Heart left ventricle (tissue), 16 donors: ENCODE measurements at regions not wholly inside any gene's neighbourhood (a gene's known extent, or its start where the extent isn't known, plus 50 kb on each side); places are given as distances from the start of the nearest gene placed in this dataset.

Experiments
- ATAC-seq, 4 donors: fragments of 200-7000 bp; cut with Tn5 transposase; one replicate each; pipeline ENCODE4 v1.9.1; 2020 to 2022; ENCODE audit warnings: moderate library complexity in 4 of 4, mild to moderate bottlenecking in 3 of 4, moderate number of reproducible peaks in 1 of 4
- DNase-seq, 5 donors: peaks; one replicate each; pipeline ENCODE4 v3.0.0-alpha.2; 2020
- H3K27ac ChIP-seq, 12 donors: fragments of 200-600 bp; sonication (generic) in 4 of 12; one replicate each; pipeline versions ENCODE4 v1.5.0 to v1.8.0; 2016 to 2022; ENCODE audit warnings: mild to moderate bottlenecking in 2 of 12
- H3K27me3 ChIP-seq, 9 donors: fragments of 200-600 bp; sonication (generic) in 2 of 9; one replicate each; pipeline versions ENCODE4 v1.5.1 to v1.8.0; 2016 to 2022; ENCODE audit warnings: mild to moderate bottlenecking in 3 of 9
- H3K36me3 ChIP-seq, 9 donors: fragments of 200-600 bp; sonication (generic) in 2 of 9; one replicate each; pipeline versions ENCODE4 v1.5.0 to v1.8.0; 2018 to 2022; ENCODE audit warnings: mild to moderate bottlenecking in 2 of 9
- H3K4me1 ChIP-seq, 12 donors: fragments of 200-600 bp; sonication (generic) in 4 of 12; one replicate each; pipeline versions ENCODE4 v1.5.0 to v1.8.0; 2016 to 2022; ENCODE audit warnings: mild to moderate bottlenecking in 3 of 12
- H3K4me3 ChIP-seq, 12 donors: fragments of 200-600 bp; sonication (generic) in 4 of 12; one replicate each; pipeline versions ENCODE4 v1.5.0 to v1.8.0; 2017 to 2022; ENCODE audit warnings: mild to moderate bottlenecking in 9 of 12, moderate library complexity in 4 of 12
- H3K9me3 ChIP-seq, 12 donors: fragments of 200-600 bp; sonication (generic) in 4 of 12; one replicate each; pipeline versions ENCODE4 v1.5.0 to v1.8.0; 2016 to 2022; ENCODE audit warnings: mild to moderate bottlenecking in 1 of 12
- POLR2A ChIP-seq, 2 donors: fragments of 450-650 bp; IDR thresholded peaks; one replicate each; pipeline ENCODE4 v1.6.1; 2017; ENCODE audit warnings: antibody characterized with exemption in 2 of 2, mild to moderate bottlenecking in 2 of 2, moderate library complexity in 2 of 2
- WGBS, 4 donors: extraction: QIAGEN DNeasy Blood & Tissue Kit in 2 of 4; methylation state at CpG; one replicate each; pipeline versions ENCODE4 v1.1.5 to v1.1.7; 2013 to 2018; 5-methylcytosine and 5-hydroxymethylcytosine counted together
- intact Hi-C, 10 donors: fragments of 100-400 bp; cut with DNase I; formaldehyde crosslinking; loops; one replicate each; pipeline versions ENCODE4 v1.11.1 to v1.14.2; 2022
- TF ChIP-seq, protein P1 (sequence below), 12 donors: fragments of 200-600 bp; sonication (generic) in 4 of 12; IDR thresholded peaks; one replicate each; pipeline versions ENCODE4 v1.5.0 to v1.8.0; 2018 to 2022; ENCODE audit warnings: antibody characterized with exemption in 12 of 12, mild to moderate bottlenecking in 5 of 12
- donor health status: ischemic (EF 13 %, LVEDD 7.1; RV severe dilation, severe dysfunction).
- donor health status: healthy with polysubstance abuse.
- donor health status: DM: no; HTN: yes; CAD: no.
- donor health status: DM: no; HTN: no; CAD: no.
- donor health status: ischemic (EF 25% LVEDD 6.9; RV normal size, moderate dysfunction).
- donor health status: ischemic (EF 25% LVEDD 5.7; RV mildly dilated, moderate dysfunction).
- donor health status: healthy.
- donor health status: DM: yes; HTN: yes; CAD: no.
- donor health status: ischemic (EF 35%, LVEDD 5.7; RV mildly dilated, moderate dysfunction).
- donor health status: nonischemic (EF 11% LVEDD 7.7; RV severe dilation, severe dysfunction).
- donor health status: DM: yes; HTN: yes; CAD: no.
- donor health status: PGD.
- donor health status: ischemic (EF 29% LVEDD 5.4; RV normal size, mild dysfunction).
- donor health status: nonischemic (EF 23%, LVEDD 6.1; RV moderate dilation, normal function).

DNA sequence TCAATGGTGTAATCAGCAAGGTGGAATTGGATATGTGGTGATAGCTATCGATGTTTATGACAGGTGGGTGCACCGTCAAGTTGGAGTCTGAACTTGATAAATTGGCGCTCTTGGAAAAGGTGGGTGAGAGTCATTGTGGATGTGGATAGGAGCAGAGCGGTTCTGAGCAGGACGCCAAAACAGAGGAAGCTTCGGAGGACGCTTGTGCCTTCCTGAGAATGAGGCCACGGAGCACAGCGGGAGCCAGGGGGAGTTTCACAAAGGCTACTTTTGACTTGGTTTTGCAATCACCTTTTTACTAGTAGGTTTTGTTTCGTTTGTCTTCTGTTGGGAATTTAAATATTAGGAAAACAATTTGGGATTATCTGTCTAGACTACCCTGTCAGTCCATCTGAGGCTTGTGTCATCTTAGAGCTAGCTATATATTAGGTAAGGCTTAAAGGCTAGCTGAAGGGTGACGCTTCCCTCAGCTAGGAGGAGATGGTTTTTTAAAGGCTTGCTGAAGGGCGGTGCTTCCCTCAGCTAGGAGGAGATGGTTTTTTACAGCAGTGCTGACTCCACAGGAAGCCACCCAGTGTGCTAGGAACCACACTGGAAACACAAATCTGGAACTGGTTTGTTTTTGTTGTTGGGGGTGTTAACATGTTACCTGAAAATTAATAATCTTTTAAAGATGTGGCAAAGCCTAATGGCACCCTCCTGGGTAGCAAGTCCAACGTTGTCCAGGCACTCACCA, 142.4 kb upstream of the IRX4 start:
- peaks cover 0 to 4% (median 0%) of the 10 kb centered on the region in 12 donors for H3K9me3 ChIP-seq
- H3K36me3 ChIP-seq = no peaks in the 10 kb centered on the region
- ATAC-seq (no peak), DNase-seq (no peak)
- no peak overlapping the region for H3K4me3 ChIP-seq
- WGBS, 4 donors = 75 to 78% (median 77%) methylated on average over 13 of the region's 13 CpGs
- intact Hi-C loops = no loop called here
- TF ChIP-seq POLR2A (IDR thresholded peaks at IDR 0.05) = no peak
- TF ChIP-seq, protein P1, sequence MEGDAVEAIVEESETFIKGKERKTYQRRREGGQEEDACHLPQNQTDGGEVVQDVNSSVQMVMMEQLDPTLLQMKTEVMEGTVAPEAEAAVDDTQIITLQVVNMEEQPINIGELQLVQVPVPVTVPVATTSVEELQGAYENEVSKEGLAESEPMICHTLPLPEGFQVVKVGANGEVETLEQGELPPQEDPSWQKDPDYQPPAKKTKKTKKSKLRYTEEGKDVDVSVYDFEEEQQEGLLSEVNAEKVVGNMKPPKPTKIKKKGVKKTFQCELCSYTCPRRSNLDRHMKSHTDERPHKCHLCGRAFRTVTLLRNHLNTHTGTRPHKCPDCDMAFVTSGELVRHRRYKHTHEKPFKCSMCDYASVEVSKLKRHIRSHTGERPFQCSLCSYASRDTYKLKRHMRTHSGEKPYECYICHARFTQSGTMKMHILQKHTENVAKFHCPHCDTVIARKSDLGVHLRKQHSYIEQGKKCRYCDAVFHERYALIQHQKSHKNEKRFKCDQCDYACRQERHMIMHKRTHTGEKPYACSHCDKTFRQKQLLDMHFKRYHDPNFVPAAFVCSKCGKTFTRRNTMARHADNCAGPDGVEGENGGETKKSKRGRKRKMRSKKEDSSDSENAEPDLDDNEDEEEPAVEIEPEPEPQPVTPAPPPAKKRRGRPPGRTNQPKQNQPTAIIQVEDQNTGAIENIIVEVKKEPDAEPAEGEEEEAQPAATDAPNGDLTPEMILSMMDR (IDR thresholded peaks at IDR 0.05) = no peak
- H3K27ac ChIP-seq = no peak overlapping the region
- peaks cover 0 to 4% (median 0%) of the 10 kb centered on the region in 9 donors for H3K27me3 ChIP-seq
- no peaks in the 10 kb centered on the region for H3K4me1 ChIP-seq

DNA sequence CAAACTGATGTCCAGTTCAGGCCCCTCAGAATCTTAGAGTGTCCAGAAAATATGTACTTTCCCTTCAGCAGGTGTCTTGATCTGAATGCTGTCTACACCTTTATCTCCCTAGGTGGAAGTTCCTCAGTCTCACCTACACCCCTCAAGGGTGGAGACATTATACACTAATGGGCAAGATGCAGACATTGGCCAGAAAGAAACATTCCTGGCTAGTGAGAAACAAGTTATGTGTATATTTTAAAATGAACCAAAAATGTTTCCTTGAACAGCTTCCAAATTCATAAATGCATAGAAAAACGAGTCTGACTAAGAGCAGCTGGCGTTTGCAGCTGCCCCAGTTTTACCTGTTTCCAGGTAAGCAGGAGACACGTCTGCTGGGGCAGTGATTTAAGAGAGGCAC, 140.5 kb upstream of the IRX4 start:
- no peak for ATAC-seq
- Histone ChIP-seq H3K9me3 (peaks cover 0 to 4% (median 0%) of the 10 kb centered on the region in 12 donors), H3K4me1 (no peaks in the 10 kb centered on the region), H3K27me3 (peaks cover 0 to 4% (median 0%) of the 10 kb centered on the region in 9 donors), H3K4me3 (no peak overlapping the region), H3K36me3 (no peaks in the 10 kb centered on the region), H3K27ac (no peak overlapping the region)
- 61 to 72% (median 66%) methylated on average over 3 of the region's 3 CpGs for whole genome bisulfite sequencing, 4 donors
- TF ChIP-seq, protein P1 (IDR thresholded peaks at IDR 0.05) = no peak
- TF ChIP-seq POLR2A (IDR thresholded peaks at IDR 0.05) = no peak
- intact Hi-C loops = no loop called here
- DNase-seq = no peak

DNA sequence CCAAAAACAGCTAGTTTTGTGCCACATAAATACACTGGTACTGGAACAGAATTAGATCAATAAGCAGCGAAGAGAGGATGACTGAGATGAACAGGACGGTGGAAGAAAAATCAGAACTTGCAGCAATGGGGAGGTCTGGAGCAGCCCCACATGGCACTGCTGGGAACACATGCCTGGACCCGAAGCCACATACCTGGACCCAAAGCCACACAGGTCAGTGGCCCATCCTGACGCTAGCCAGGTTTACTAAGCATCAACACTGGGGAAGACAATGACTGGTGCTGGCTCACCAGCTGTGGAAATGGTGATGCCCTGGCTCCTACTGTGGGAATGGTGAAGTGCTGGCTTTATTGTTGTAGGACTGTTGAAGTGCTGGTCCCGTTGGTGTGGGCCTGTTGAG, 139.7 kb upstream of the IRX4 start:
- 83 to 90% (median 88%) methylated on average over 4 to 5 of the region's 5 CpGs for WGBS, 4 donors
- peaks cover 0 to 4% (median 0%) of the 10 kb centered on the region in 12 donors for H3K9me3 ChIP-seq
- no peaks in the 10 kb centered on the region for H3K4me1 ChIP-seq
- H3K36me3 ChIP-seq = no peaks in the 10 kb centered on the region
- intact Hi-C loops = no loop called here
- ATAC-seq (no peak), DNase-seq (no peak)
- TF ChIP-seq, protein P1 (IDR thresholded peaks at IDR 0.05) = no peak
- no peak for TF ChIP-seq POLR2A (IDR thresholded peaks at IDR 0.05)
- H3K4me3 ChIP-seq = no peak overlapping the region
- H3K27ac ChIP-seq = no peak overlapping the region
- peaks cover 0 to 4% (median 0%) of the 10 kb centered on the region in 9 donors for H3K27me3 ChIP-seq

DNA sequence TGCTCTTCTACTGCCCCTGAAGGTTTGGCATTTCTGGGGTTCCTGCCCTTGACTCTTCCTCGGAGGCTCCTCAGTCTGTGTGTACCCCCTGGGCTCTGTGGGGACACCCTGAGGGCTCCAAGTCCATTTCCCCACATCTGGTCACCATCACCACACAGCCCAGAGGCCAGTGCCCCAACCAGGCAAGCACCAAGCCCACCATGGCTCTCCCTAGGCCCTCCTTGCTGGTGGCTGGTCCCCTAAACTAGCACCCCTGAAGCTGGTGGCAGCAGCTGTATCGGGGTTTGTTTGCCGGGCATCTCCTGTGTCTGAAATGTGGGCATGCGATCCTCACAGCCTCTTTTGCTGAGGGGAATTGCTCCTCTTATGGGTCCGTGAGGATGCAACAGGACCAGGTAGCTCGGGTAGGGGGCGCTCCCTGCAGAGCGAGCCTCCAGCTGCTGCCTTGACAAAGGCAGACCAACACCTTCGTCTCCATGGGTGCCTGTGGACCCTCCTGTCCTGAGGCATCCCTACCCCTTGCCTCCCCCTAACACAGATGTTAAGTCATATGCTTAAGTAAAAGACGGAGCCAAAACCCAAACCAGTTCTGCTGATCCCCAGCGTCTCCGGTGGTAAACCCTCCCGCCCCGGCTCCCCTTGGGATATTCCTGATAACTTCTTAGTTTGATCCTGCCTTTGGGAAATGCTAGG, 138.9 kb upstream of the IRX4 start:
- Histone ChIP-seq H3K9me3 (peaks cover 0 to 4% (median 0%) of the 10 kb centered on the region in 12 donors), H3K27ac (no peak overlapping the region), H3K4me3 (no peak overlapping the region), H3K36me3 (no peaks in the 10 kb centered on the region), H3K27me3 (peaks cover 0 to 4% (median 0%) of the 10 kb centered on the region in 9 donors), H3K4me1 (no peaks in the 10 kb centered on the region)
- TF ChIP-seq, protein P1 (IDR thresholded peaks at IDR 0.05) = no peak
- TF ChIP-seq POLR2A (IDR thresholded peaks at IDR 0.05) = no peak
- WGBS, 4 donors = 78 to 89% (median 84%) methylated on average over 13 to 14 of the region's 14 CpGs
- DNase-seq (no peak), ATAC-seq (peak in 1 of 4 donors; percentile 51)
- intact Hi-C loops = no loop called here
